H1 (cell line): ENCODE measurements at regions not wholly inside any gene's neighbourhood (a gene's known extent, or its start where the extent isn't known, plus 50 kb on each side); places are given as distances from the start of the nearest gene placed in this dataset.

ENCODE experiments used
- ATF2 ChIP-seq: IDR thresholded peaks from 2 replicates; pipeline ENCODE4 v1.6.1; 2012; ENCODE audit warnings: low read length, inconsistent platforms
- E2F6 ChIP-seq: IDR thresholded peaks from 2 replicates; pipeline ENCODE4 v1.6.1; 2012; ENCODE audit warnings: inconsistent platforms
- RXRA ChIP-seq: IDR thresholded peaks from 2 replicates; pipeline ENCODE4 v1.6.1; 2011; ENCODE audit warnings: low read depth, mild to moderate bottlenecking, low read length, moderate library complexity; ENCODE audit not compliant: insufficient read depth
- TAF1 ChIP-seq: IDR thresholded peaks from 2 replicates; pipeline ENCODE4 v1.6.1; 2011; ENCODE audit warnings: mild to moderate bottlenecking, low read depth, low read length
- TF ChIP-seq, protein P1 (sequence below): IDR thresholded peaks from 2 replicates; pipeline ENCODE4 v1.6.1; 2012; ENCODE audit warnings: inconsistent platforms

DNA sequence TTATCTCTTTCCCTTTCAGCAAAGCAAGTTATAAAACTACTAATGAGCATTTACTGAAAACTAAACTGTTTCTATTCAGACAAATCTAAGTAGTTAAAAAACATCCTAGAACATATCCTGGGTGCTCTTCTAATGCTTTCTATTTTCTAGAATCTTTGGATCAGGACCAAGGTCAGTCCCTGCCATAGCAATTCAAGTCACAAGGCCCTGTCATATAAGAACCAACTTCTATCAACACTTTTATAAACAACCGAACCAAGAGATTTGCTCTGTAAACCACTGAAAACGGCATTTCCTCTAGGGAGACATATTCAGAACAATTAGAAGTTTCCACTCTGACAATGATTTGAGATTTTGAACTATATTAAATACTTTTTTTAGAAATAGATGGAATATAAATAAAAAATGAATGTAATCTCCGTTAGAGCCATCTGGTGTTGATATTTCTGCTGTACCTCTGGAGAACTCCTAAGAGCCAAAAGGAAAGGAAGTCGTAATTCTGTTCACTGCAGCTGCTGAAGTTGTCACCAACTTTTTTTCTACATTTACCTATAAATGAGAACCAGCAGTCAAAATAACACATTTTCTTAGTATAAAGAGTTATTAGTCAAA lies 51.4 kb upstream of the LGSN start (continued):
- TF ChIP-seq TAF1 (no peak), E2F6 (no peak), ATF2 (no peak), RXRA (no peak)
- TF ChIP-seq, protein P1, sequence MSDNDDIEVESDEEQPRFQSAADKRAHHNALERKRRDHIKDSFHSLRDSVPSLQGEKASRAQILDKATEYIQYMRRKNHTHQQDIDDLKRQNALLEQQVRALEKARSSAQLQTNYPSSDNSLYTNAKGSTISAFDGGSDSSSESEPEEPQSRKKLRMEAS = no peak
- TF ChIP-seq, all 59 proteins: peak for 0
